Activated CD4-positive, alpha-beta T cell treated with anti-CD3 and anti-CD28 coated beads for 36 hours (primary cell): ENCODE measurements at regions not wholly inside any gene's neighbourhood (a gene's known extent, or its start where the extent isn't known, plus 50 kb on each side); places are given as distances from the start of the nearest gene placed in this dataset.

ENCODE experiments used
- ATAC-seq: fragments of 200-7000 bp; cut with Tn5 transposase; one replicate; pipeline ENCODE4 v1.10.0; 2021; ENCODE audit warnings: mild to moderate bottlenecking, moderate library complexity
- CTCF ChIA-PET: fragments of 350-600 bp; sonication (Branson Sonifier 250); formaldehyde crosslinking; loops from one replicate; lab custom pipeline; 2021; ENCODE audit warnings: antibody characterized with exemption; lab: Charles Lee
- POLR2A ChIA-PET: fragments of 350-600 bp; sonication (Branson Sonifier 250); formaldehyde crosslinking; loops from one replicate; lab custom pipeline; 2021; ENCODE audit warnings: antibody characterized with exemption, inconsistent platforms; lab: Charles Lee
- DNase-seq: peaks from one replicate; pipeline ENCODE4 v3.0.0-alpha.2; 2020
- H3K27ac Mint-ChIP-seq: one replicate; pipeline ENCODE4 v1.8.0; 2021; ENCODE audit warnings: mixed read lengths
- H3K27me3 Mint-ChIP-seq: one replicate; pipeline ENCODE4 v1.8.0; 2021; ENCODE audit warnings: mixed read lengths
- H3K36me3 Mint-ChIP-seq: one replicate; pipeline ENCODE4 v1.8.0; 2021; ENCODE audit warnings: low read depth, mixed read lengths
- H3K4me1 Mint-ChIP-seq: one replicate; pipeline ENCODE4 v1.8.0; 2021; ENCODE audit warnings: mixed read lengths
- H3K4me3 Mint-ChIP-seq: one replicate; pipeline ENCODE4 v1.8.0; 2021; ENCODE audit warnings: mild to moderate bottlenecking, moderate library complexity, mixed read lengths
- H3K9me3 Mint-ChIP-seq: one replicate; pipeline ENCODE4 v1.8.0; 2021; ENCODE audit warnings: low read depth, mixed read lengths
- intact Hi-C, 2 experiments: fragments of 100-400 bp; cut with DNase I in 1 of 2; cut with micrococcal nuclease in 1 of 2; formaldehyde crosslinking; loops; one replicate each; pipeline versions ENCODE4 v1.14.2 to v1.15.1; 2022 to 2024; cut with DNase I, micrococcal nuclease

DNA sequence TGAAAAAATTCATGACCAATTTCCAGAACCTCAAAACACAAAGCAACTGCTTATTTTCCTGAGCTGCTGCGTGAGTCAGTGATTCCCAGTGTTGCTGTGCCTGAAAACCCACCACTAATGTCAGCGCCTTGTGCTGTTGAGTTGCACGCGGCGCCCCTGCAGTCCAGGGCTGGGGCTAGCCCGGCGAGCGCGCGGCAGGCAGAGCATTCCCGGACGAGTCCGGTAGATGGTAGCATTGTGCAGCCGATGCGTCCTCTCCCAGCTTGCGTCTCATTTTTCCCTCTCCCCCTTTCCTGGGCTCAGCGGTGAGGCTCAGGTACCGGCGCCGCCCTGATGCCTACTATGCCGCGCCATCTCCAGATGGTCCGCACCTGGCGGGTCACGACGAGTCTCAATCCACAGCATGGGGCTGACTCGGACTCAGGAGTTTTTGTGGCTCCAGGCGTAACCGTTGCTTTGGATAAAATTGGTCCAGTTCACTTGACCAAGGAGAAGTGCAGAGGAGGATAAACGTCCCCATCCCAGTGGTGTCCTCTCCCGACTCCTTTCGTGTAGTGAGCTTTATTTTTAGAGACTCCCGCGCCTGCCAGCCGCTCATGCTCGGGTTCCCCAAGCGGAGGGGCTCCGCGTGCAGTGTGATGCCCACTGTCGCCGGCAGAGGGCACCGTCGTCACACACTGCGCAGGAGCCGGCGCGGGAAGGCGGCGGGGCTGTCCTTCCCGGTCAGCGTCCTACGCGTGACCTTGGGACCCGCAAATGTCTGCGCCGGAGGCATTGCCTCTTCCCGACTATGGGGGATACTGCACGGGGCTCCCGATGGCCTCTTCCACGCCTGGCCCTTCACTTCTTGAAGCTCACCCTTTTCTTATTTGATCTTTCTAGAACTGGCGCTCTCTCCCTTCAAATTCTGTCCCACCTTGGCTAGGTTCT lies 53.6 kb upstream of the IGFBP7 start:
- ATAC-seq (peak; percentile 97), DNase-seq (peak; percentile 86)
- Mint-ChIP-seq H3K9me3 (no peaks in the 10 kb centered on the region), H3K27me3 (peaks cover 15% of the 10 kb centered on the region), H3K36me3 (no peaks in the 10 kb centered on the region), H3K4me3 (peak overlapping the region; percentile 73), H3K27ac (peak overlapping the region; percentile 47), H3K4me1 (peaks cover 10% of the 10 kb centered on the region)
- ChIA-PET POLR2A (no interaction called here), CTCF (interaction anchor here (0.6 to 3.8 kb wide), 52 partner anchors 8 to 1010 kb away, joined by 3 to 27 read pairs (median 3); partner anchors contain the start of gene REST)
- intact Hi-C loops, result loop anchor here in 1 of 2 experiments (2.0 to 5.0 kb wide), 3 partner anchors 126 to 899 kb away; no protein-coding TSS in a partner anchor

DNA sequence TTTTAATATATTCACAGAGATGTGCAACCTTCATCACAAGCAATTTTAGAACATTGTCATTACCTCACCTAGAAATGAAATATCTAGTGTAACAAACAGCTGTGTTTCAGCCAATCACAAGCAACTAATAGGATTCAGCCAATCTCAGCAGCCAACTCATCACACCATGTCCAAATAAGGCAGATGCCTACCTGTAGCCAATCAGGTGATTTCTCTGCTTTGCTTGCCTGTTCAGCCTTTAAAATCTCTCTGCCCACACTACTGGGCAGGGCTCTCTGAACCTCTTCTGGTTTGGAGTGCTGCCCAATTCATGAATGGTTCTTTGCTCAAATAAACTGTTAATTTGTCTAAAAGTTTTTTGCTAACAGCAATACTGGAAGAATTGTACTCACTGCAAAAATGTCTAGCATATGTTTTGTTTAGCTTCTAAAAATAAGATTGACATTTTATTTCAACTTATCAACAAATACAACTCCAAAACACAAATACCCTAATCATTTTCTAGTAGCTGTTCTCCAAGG lies 52.4 kb upstream of the IGFBP7 start:
- POLR2A ChIA-PET, result no interaction called here
- H3K27me3 Mint-ChIP-seq, result peaks cover 15% of the 10 kb centered on the region
- no peaks in the 10 kb centered on the region for H3K9me3 Mint-ChIP-seq
- DNase-seq (no peak), ATAC-seq (no peak)
- CTCF ChIA-PET, result interaction anchor here (0.7 to 3.8 kb wide), 24 partner anchors 9 to 962 kb away, joined by 3 to 27 read pairs (median 4); no protein-coding TSS in a partner anchor
- H3K36me3 Mint-ChIP-seq, result no peaks in the 10 kb centered on the region
- H3K4me1 Mint-ChIP-seq, result peaks cover 10% of the 10 kb centered on the region
- H3K4me3 Mint-ChIP-seq, result no peak overlapping the region
- intact Hi-C loops, result loop anchor here in 1 of 2 experiments (5.0 kb wide), 2 partner anchors 125 to 900 kb away; no protein-coding TSS in a partner anchor
- H3K27ac Mint-ChIP-seq, result no peak overlapping the region
